Activated naive CD4-positive, alpha-beta T cell treated with anti-CD3 and anti-CD28 coated beads, Interleukin-2, amount 50 U/mL, for 16 hours (primary cell): ENCODE measurements at regions not wholly inside any gene's neighbourhood (a gene's known extent, or its start where the extent isn't known, plus 50 kb on each side); places are given as distances from the start of the nearest gene placed in this dataset.
A peak's percentile ranks its signal among the peaks of the same experiment; 100 is the strongest.
"Not testable (repeated sequence)": the region's sequence is repeated elsewhere in the genome, so short reads cannot be mapped to it uniquely, and the experiment has no call there.

Source experiments
- DNase-seq: peaks from one replicate; pipeline ENCODE4 v3.0.0-alpha.2; 2020

- no peak for DNase-seq
Measured at GRCh38 chr22:22346401-22347107, 102.0 kb downstream of the VPREB1 start.

GRCh38 chr22:22348127-22348814 is 103.7 kb downstream of the VPREB1 start:
- no peak for DNase-seq

- DNase-seq, result no peak
Measured at GRCh38 chr22:22348815-22349454, 104.3 kb downstream of the VPREB1 start.

DNA sequence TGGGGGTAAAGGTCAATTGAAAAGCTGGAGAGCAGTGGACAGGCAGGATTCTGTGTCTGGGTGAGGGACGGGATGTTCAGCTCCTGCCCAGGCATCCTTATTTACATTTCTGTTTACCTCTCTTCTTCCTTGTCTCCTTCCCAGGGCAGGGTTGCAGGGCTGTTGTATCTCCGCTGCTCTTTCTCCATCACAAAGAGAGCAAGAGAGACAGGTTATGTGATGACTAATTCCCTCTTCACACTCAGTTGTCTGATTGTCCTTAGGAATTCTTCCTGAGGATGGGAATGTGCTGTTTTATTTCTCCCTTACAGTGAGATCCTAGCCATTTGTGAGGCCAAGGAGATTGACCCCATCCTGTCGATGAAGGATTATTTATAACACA is 104.9 kb downstream of the VPREB1 start:
- no peak for DNase-seq

GRCh38 chr22:22351366-22351765 is 106.8 kb downstream of the VPREB1 start:
- DNase-seq, result no peak

DNA sequence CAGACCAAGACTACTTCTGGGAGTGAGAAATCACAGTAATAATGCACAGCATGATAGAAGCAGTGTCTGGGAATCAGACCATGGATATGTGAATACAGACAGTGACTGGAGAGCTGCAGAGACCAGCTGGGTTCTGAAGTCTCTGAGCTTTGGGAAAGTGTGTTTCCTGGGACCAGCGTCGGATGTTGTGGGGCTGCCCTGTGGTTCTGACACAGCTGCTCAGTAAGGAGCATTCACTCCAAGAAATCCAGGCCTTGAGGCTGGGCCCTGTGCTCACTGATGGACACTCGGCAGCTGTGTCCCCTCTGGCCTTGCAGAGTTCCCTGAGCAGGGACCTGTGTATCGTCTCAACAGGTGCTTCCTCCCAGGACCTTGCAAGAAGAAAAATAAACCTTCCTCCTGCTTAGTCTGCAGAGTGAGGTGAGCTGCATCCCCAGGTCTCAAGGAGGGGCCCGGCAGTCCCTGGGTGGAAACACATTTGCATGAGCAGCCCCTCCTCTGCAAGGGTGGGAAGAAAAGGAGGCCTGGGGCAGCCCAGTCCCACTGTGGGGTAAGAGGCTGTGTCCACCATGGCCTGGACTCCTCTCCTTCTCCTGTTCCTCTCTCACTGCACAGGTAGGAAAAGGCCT is 107.9 kb downstream of the VPREB1 start:
- no peak for DNase-seq

GRCh38 chr22:22355096-22355834 is 110.7 kb downstream of the VPREB1 start:
- no peak for DNase-seq

DNA sequence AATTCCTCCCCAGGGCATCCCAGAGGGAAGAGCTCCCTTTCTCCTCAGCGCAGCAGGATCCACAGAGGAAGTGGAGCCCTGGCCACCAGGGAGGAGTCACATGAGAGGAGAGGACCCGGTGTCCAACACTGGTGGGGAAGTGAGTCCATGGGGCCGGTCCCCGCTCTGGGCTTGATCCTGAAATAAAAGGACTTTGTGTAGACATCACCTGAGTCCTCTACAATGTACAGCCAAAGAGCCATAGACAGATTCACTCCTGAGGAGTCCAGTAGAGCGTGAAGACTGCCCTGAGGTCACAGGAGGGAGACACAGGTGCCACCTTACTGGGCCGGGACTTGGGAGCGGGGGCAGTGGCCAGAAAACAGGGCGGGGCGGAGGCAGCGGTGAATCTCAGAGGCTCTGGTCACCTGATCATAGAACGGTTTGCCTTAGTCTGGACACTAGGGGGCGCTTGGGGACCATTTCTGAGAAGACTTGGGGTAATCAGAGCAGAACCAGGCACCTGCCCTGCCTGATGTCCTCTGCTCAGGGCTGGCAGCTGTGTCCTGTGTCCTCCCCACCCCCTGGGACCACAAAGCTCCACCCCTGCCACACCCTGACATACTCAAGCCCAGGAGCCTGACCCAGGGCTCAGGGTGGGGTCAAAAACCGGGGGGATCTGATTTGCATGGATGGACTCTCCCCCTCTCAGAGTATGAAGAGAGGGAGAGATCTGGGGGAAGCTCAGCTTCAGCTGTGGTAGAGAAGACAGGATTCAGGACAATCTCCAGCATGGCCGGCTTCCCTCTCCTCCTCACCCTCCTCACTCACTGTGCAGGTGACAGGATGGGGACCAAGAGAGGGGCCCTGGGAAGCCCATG is 112.7 kb downstream of the VPREB1 start:
- DNase-seq, result peak; percentile 69

GRCh38 chr22:22358152-22358551 is 113.6 kb downstream of the VPREB1 start:
- DNase-seq, result no peak

GRCh38 chr22:22358686-22359085 is 114.1 kb downstream of the VPREB1 start:
- no peak for DNase-seq

DNA sequence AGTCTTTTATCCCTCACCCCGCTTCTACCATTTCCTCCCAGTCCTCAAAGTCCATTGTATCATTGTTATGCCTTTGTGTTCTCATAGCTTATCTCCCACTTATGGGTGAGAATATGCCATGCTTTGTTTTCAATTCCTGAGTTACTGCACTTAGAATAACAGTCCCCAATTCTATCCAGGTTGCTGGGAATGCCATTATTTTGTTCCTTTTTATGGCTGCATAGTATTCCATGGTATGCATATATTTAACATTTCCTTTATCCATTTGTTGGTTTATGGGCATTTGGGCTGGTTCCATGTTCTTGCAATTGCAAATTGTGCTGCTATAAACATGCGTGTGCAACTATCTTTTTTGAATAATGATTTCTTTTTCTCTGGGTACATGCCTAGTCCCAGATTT is 114.9 kb downstream of the VPREB1 start:
- no peak for DNase-seq

GRCh38 chr22:22360014-22360413 is 115.4 kb downstream of the VPREB1 start:
- no peak for DNase-seq

DNA sequence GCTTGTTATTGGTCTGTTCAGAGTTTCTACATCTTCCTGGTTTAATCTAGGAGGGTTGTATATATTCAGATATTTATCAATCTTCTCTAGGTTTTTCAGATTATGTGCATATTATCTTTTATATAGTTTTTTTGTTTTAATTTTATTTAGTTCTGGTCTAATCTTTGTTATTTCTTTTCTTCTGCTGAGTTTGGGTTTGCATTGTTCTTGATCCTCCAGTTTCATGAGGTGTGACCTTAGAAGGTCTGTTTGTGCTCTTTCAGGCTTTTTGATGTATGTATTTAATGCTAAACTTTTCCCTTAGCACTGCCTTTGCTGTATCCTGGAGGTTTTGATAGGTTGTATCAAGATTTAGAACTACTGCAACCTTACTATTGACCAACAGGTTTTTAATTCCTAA is 117.7 kb downstream of the VPREB1 start:
- DNase-seq, result no peak

DNA sequence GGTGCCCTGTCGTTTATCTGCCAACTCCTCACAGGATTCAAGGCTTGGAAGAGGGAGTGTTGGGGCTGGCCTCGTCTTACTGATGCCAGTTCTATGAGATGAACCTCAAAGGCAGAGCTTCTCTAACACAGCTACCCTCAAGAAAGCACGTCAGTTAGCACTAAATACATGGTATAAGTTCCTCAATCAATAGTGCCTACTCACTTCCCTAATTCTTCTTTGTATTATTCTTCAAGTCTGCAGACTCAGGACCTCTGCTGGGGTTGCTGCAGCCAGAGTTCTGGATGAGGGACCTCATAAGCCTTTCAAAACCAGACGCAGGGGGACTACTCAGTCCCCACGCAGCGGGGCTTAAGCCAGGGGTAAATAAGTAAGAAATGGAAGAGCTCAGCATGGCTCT is 118.3 kb downstream of the VPREB1 start:
- no peak for DNase-seq

- DNase-seq, result no peak
Measured at GRCh38 chr22:22364207-22364606, 119.6 kb downstream of the VPREB1 start.

GRCh38 chr22:22366537-22366936 is 122.0 kb downstream of the VPREB1 start:
- DNase-seq, result no peak

DNA sequence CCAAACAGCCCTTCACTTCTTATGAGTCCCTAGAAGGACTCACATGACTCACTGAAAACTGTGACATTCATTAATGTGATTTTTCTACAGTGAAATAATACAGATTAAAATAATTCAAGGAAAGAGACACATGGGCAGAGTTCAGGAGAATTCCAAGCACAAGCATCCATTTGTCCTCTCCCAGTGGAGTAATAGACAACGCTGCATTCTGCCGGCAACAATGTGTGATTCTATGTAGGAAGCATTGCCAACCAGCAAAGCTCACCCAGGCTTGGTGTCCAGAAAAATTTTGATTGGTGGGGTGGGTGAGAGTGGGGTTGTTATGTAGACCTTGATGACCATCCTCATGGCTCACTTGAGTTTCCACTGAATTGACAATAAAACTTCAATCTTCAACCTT is 123.9 kb downstream of the VPREB1 start:
- DNase-seq, result no peak

GRCh38 chr22:22369219-22369963 is 124.8 kb downstream of the VPREB1 start:
- DNase-seq, result not testable (repeated sequence)

GRCh38 chr22:22369964-22370270 is 125.3 kb downstream of the VPREB1 start:
- DNase-seq, result no peak

DNA sequence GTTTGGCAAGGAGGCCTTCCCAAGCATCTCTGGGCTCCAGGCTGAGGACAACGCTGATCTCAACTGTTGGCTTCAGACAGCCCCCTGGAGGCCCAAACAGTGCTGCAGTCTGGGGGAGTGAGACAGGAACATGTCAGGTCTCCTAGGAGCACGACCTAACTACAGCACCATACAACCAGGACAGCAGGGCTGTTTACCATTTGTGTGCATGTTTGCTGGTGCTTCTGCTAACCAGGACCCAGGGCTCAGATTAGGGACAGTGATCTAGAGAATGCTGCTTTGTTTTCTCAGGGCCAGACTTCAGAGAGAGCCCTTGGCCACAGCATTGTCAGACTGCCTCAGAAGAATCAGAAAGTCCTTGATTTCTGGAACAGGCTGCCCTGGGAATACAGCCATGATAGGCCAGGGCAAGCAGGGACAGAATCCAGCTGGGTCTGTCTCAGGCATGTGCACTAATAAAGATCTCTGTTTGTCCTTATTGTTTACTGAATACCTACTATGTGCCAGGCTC is 126.5 kb downstream of the VPREB1 start:
- no peak for DNase-seq

- DNase-seq, result no peak
Measured at GRCh38 chr22:22372086-22372485, 127.5 kb downstream of the VPREB1 start.
